ENCODE measurements at regions not wholly inside any gene's neighbourhood (a gene's known extent, or its start where the extent isn't known, plus 50 kb on each side); places are given as distances from the start of the nearest gene placed in this dataset.

GRCh38 chr2:235279965-235280364 is 213.9 kb upstream of the AGAP1 start:
- TF ChIP-seq HOXC10 (CRISPR knock-in tag; IDR thresholded peaks at IDR 0.05) (no peak), IKZF3 (tag by site-specific recombination; IDR thresholded peaks at IDR 0.05) (no peak), ZNF354C (tag by site-specific recombination; IDR thresholded peaks at IDR 0.05; ENCODE audit: borderline replicate concordance, low read depth) (no peak), ZNF76 (tag by site-specific recombination; IDR thresholded peaks at IDR 0.05; ENCODE audit: borderline replicate concordance, low read depth) (no peak), ZBTB8A (tag by site-specific recombination; IDR thresholded peaks at IDR 0.05) (no peak), ZNF692 (tag by site-specific recombination; IDR thresholded peaks at IDR 0.05) (no peak), ZFP3 (tag by site-specific recombination; IDR thresholded peaks at IDR 0.05; ENCODE audit: low read depth) (no peak), SCRT2 (tag by site-specific recombination; IDR thresholded peaks at IDR 0.05) (no peak)
- Histone ChIP-seq H3K9me3 (ENCODE audit: control insufficient read depth, insufficient read depth, low read depth, low read length) (no peaks in the 10 kb centered on the region), H3K4me3 (ENCODE audit: low read depth, low read length) (no peak overlapping the region), H3K4me1 (ENCODE audit: control insufficient read depth, insufficient read depth, low read length) (no peaks in the 10 kb centered on the region), H3K27ac (ENCODE audit: extremely low read depth, low read depth, low read length) (no peak overlapping the region), H3K36me3 (ENCODE audit: control insufficient read depth in 2 of 2, insufficient read depth in 1 of 2, low read length in 2 of 2) (no peaks in the 10 kb centered on the region)
- ChIA-PET POLR2A (no interaction called here), CTCF (no interaction called here)

GRCh38 chr2:235283246-235283645 is 210.6 kb upstream of the AGAP1 start:
- CTCF ChIA-PET = interaction anchor here (0.5 kb wide), 1 partner anchor 1393 kb away, joined by 3 read pairs; no protein-coding TSS in a partner anchor
- POLR2A ChIA-PET = interaction anchor here (0.6 kb wide), 1 partner anchor 111 kb away, joined by 3 read pairs; no protein-coding TSS in a partner anchor
- Histone ChIP-seq H3K4me3 (ENCODE audit: low read depth, low read length) (no peak overlapping the region), H3K9me3 (ENCODE audit: control insufficient read depth, insufficient read depth, low read depth, low read length) (no peaks in the 10 kb centered on the region), H3K27ac (ENCODE audit: extremely low read depth, low read depth, low read length) (no peak overlapping the region), H3K36me3 (ENCODE audit: control insufficient read depth in 2 of 2, insufficient read depth in 1 of 2, low read length in 2 of 2) (no peaks in the 10 kb centered on the region), H3K4me1 (ENCODE audit: control insufficient read depth, insufficient read depth, low read length) (no peaks in the 10 kb centered on the region)
- TF ChIP-seq ZNF26 (tag by site-specific recombination; IDR thresholded peaks at IDR 0.05) = no peak
- TF ChIP-seq ZNF830 (tag by site-specific recombination; IDR thresholded peaks at IDR 0.05; ENCODE audit: low read depth) = no peak
- no peak for TF ChIP-seq ZNF707 (tag by site-specific recombination; IDR thresholded peaks at IDR 0.05)
- no peak for TF ChIP-seq ZNF623 (tag by site-specific recombination; IDR thresholded peaks at IDR 0.05)
- TF ChIP-seq ZNF155 (tag by site-specific recombination; IDR thresholded peaks at IDR 0.05) = no peak
- no peak for TF ChIP-seq HOXD13 (CRISPR knock-in tag; IDR thresholded peaks at IDR 0.05; ENCODE audit: borderline replicate concordance)
- TF ChIP-seq KLF7 (tag by site-specific recombination; IDR thresholded peaks at IDR 0.05; ENCODE audit: borderline replicate concordance) = no peak
- TF ChIP-seq ZNF792 (tag by site-specific recombination; IDR thresholded peaks at IDR 0.05) = no peak
- no peak for TF ChIP-seq ZNF221 (tag by site-specific recombination; IDR thresholded peaks at IDR 0.05; ENCODE audit: borderline replicate concordance)

GRCh38 chr2:235286622-235287374 is 207.0 kb upstream of the AGAP1 start:
- H3K4me3 ChIP-seq (ENCODE audit: low read depth, low read length) = no peak overlapping the region
- no peaks in the 10 kb centered on the region for H3K9me3 ChIP-seq (ENCODE audit: control insufficient read depth, insufficient read depth, low read depth, low read length)
- H3K4me1 ChIP-seq (ENCODE audit: control insufficient read depth, insufficient read depth, low read length) = no peaks in the 10 kb centered on the region
- H3K27ac ChIP-seq (ENCODE audit: extremely low read depth, low read depth, low read length) = no peak overlapping the region
- ChIA-PET POLR2A (no interaction called here), CTCF (interaction anchor here (0.6 to 0.7 kb wide), 3 partner anchors 37 to 121 kb away, joined by 3 read pairs; no protein-coding TSS in a partner anchor)
- no peaks in the 10 kb centered on the region for H3K36me3 ChIP-seq (ENCODE audit: control insufficient read depth in 2 of 2, insufficient read depth in 1 of 2, low read length in 2 of 2)
- TF ChIP-seq ZEB2 (tag by site-specific recombination; IDR thresholded peaks at IDR 0.05) = no peak
- TF ChIP-seq REPIN1 (tag by site-specific recombination; IDR thresholded peaks at IDR 0.05; ENCODE audit: low read depth) = no peak
- no peak for TF ChIP-seq ZNF837 (tag by site-specific recombination; IDR thresholded peaks at IDR 0.05)
- no peak for TF ChIP-seq GLIS1 (tag by site-specific recombination; IDR thresholded peaks at IDR 0.05)
- no peak for TF ChIP-seq ZNF37A (tag by site-specific recombination; IDR thresholded peaks at IDR 0.05)
- no peak for TF ChIP-seq ZNF211 (tag by site-specific recombination; IDR thresholded peaks at IDR 0.05; ENCODE audit: low read depth)
- no peak for TF ChIP-seq ZNF266 (tag by site-specific recombination; IDR thresholded peaks at IDR 0.05; ENCODE audit: low read depth)
- TF ChIP-seq ZNF324 (tag by site-specific recombination; IDR thresholded peaks at IDR 0.05) = no peak
- no peak for TF ChIP-seq ZNF280C (tag by site-specific recombination; IDR thresholded peaks at IDR 0.05)
- TF ChIP-seq ZNF274 (IDR thresholded peaks at IDR 0.05; ENCODE audit: low read length) = no peak
- no peak for TF ChIP-seq ZNF274 (tag by site-specific recombination; IDR thresholded peaks at IDR 0.05; ENCODE audit: borderline replicate concordance)
- TF ChIP-seq ZNF585B (tag by site-specific recombination; IDR thresholded peaks at IDR 0.05) = no peak

All from HEK293 (cell line).